Putamen (tissue), 1 donor: ENCODE measurements at regions not wholly inside any gene's neighbourhood (a gene's known extent, or its start where the extent isn't known, plus 50 kb on each side); places are given as distances from the start of the nearest gene placed in this dataset.

Experiments
- DNase-seq: peaks from one replicate; pipeline ENCODE4 v3.0.0-alpha.2; 2016; ENCODE audit warnings: low spot score

- DNase-seq: no peak
These were observed 105.0 kb downstream of the SPRY2 start for GRCh38 chr13:80235967-80236302.

GRCh38 chr13:80235166-80235966 is 105.6 kb downstream of the SPRY2 start:
- DNase-seq: peak; percentile 80

GRCh38 chr13:80227645-80228044 is 113.3 kb downstream of the SPRY2 start:
- DNase-seq: no peak

GRCh38 chr13:80226645-80227044 is 114.3 kb downstream of the SPRY2 start:
- no peak for DNase-seq

GRCh38 chr13:80224468-80224867 is 116.5 kb downstream of the SPRY2 start:
- DNase-seq: peak; percentile 64

- DNase-seq: no peak
These were observed 123.1 kb downstream of the SPRY2 start for GRCh38 chr13:80217614-80218456.

- DNase-seq: no peak
These were observed 125.6 kb downstream of the SPRY2 start for GRCh38 chr13:80215368-80215767.

- DNase-seq: no peak
These were observed 126.4 kb downstream of the SPRY2 start for GRCh38 chr13:80214521-80214991.

- no peak for DNase-seq
These were observed 126.9 kb downstream of the SPRY2 start for GRCh38 chr13:80214050-80214449.

GRCh38 chr13:80213201-80213600 is 127.7 kb downstream of the SPRY2 start:
- no peak for DNase-seq

GRCh38 chr13:80211566-80211965 is 129.4 kb downstream of the SPRY2 start:
- no peak for DNase-seq

- no peak for DNase-seq
These were observed 136.3 kb downstream of the SPRY2 start for GRCh38 chr13:80204642-80205041.

GRCh38 chr13:80203496-80203895 is 137.4 kb downstream of the SPRY2 start:
- no peak for DNase-seq

- DNase-seq: no peak
These were observed 139.0 kb downstream of the SPRY2 start for GRCh38 chr13:80201694-80202468.

- no peak for DNase-seq
These were observed 141.2 kb downstream of the SPRY2 start for GRCh38 chr13:80199585-80200292.

GRCh38 chr13:80199067-80199466 is 141.9 kb downstream of the SPRY2 start:
- DNase-seq: no peak

GRCh38 chr13:80196756-80197155 is 144.2 kb downstream of the SPRY2 start:
- no peak for DNase-seq

- DNase-seq: no peak
These were observed 145.3 kb downstream of the SPRY2 start for GRCh38 chr13:80195649-80196048.

- DNase-seq: no peak
These were observed 150.9 kb downstream of the SPRY2 start for GRCh38 chr13:80189889-80190597.

GRCh38 chr13:80180740-80181355 is 160.1 kb downstream of the SPRY2 start:
- DNase-seq: no peak

- no peak for DNase-seq
These were observed 163.6 kb downstream of the SPRY2 start for GRCh38 chr13:80177327-80177726.
